22Rv1 (cell line): ENCODE measurements at regions not wholly inside any gene's neighbourhood (a gene's known extent, or its start where the extent isn't known, plus 50 kb on each side); places are given as distances from the start of the nearest gene placed in this dataset.

Experiments used
- H3K27ac ChIP-seq: fragments of 450-650 bp; 2 replicates; pipeline ENCODE4 v1.5.1; 2017
- ZFX ChIP-seq: fragments of 450-650 bp; IDR thresholded peaks from 2 replicates; pipeline ENCODE4 v1.6.1; 2017; ENCODE audit warnings: antibody characterized with exemption, borderline replicate concordance
- TF ChIP-seq, protein P1 (sequence below): fragments of 450-650 bp; IDR thresholded peaks from 2 replicates; pipeline ENCODE4 v1.5.1; 2017; ENCODE audit warnings: mild to moderate bottlenecking

DNA sequence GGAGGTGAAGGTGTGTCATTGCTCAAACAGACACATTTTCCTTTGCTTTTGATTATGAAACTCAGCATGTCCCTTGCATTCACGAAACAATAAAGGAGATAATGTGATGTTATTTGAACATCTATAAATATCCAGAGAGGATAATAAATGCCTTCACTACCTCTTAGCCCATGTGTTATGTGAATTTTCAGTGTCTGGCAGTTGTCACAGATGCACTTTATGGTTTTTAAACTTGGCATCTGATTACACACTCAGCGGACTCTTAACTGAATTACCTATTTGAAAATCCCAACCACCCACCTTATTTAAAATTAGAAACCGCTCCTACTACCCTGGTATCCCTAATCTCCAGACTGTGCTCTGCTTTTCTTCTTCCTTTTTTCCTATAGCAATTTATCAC is 254.2 kb downstream of the COG6 start:
- no peak for TF ChIP-seq ZFX
- TF ChIP-seq, protein P1, sequence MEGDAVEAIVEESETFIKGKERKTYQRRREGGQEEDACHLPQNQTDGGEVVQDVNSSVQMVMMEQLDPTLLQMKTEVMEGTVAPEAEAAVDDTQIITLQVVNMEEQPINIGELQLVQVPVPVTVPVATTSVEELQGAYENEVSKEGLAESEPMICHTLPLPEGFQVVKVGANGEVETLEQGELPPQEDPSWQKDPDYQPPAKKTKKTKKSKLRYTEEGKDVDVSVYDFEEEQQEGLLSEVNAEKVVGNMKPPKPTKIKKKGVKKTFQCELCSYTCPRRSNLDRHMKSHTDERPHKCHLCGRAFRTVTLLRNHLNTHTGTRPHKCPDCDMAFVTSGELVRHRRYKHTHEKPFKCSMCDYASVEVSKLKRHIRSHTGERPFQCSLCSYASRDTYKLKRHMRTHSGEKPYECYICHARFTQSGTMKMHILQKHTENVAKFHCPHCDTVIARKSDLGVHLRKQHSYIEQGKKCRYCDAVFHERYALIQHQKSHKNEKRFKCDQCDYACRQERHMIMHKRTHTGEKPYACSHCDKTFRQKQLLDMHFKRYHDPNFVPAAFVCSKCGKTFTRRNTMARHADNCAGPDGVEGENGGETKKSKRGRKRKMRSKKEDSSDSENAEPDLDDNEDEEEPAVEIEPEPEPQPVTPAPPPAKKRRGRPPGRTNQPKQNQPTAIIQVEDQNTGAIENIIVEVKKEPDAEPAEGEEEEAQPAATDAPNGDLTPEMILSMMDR: no peak
- H3K27ac ChIP-seq: no peak overlapping the region

DNA sequence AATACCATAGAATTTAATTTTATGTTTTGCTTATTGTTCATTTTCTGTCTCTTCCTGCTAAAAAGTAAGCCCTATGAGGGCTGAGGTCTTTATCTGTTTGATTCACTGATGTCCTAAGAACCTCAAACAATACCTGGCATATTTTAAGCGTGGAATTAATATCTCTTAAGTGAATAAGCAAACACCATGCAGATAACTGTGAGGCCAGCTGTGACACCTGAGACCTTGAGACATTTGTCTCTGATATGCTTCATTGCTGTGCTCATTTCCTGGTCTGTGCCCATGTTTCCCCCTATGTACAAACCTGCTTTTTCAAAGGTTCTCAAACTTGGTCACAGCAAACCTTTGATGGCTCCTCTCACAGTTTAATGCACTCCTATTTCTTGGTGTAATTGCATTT is 254.6 kb downstream of the COG6 start:
- TF ChIP-seq ZFX: no peak
- TF ChIP-seq, protein P1: no peak
- H3K27ac ChIP-seq: no peak overlapping the region

DNA sequence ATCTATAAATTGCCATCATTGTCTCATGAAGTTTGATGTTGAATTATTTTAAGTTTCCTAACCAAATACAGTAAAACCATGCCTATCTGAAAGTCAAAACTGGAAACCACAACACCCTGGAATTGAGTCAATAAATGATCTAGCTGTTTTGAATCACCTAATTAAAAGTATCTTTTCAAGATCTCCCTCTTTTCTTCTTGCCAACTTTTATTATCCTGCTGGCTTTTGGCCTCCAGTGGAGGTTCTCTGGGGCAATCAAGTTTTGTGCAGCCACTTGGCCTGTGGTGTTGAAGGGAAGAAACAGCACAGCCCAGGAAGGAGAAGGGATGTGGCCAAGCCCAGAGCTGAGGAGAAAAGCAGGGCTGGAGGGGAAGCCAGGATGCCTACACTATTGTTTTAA is 255.4 kb downstream of the COG6 start:
- no peak overlapping the region for H3K27ac ChIP-seq
- TF ChIP-seq, protein P1: no peak
- TF ChIP-seq ZFX: no peak

- TF ChIP-seq, protein P1: no peak
- no peak for TF ChIP-seq ZFX
- no peak overlapping the region for H3K27ac ChIP-seq
These were observed 257.9 kb downstream of the COG6 start for GRCh38 chr13:39913339-39913738.

GRCh38 chr13:39913928-39914327 is 258.5 kb downstream of the COG6 start:
- TF ChIP-seq, protein P1: no peak
- no peak for TF ChIP-seq ZFX
- H3K27ac ChIP-seq: no peak overlapping the region

DNA sequence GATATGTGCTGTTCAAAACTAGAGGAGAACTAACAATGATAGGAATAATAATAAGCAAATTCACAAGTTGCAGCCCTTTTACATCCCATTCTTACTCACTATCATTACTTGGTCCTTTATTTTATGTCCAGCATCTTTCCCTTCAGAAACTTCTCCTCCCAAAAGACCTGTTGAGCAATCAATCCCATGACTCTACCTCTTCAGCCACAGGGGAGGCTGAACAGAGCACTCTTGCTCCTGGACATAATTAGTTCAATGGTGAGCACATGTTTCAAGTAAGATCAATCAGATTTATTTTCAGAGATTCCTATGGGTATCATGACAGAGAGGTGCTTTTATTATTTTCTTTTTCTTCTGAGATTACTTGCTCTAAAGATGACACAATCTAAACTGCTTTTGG is 260.0 kb downstream of the COG6 start:
- TF ChIP-seq, protein P1: no peak
- TF ChIP-seq ZFX: no peak
- no peak overlapping the region for H3K27ac ChIP-seq

DNA sequence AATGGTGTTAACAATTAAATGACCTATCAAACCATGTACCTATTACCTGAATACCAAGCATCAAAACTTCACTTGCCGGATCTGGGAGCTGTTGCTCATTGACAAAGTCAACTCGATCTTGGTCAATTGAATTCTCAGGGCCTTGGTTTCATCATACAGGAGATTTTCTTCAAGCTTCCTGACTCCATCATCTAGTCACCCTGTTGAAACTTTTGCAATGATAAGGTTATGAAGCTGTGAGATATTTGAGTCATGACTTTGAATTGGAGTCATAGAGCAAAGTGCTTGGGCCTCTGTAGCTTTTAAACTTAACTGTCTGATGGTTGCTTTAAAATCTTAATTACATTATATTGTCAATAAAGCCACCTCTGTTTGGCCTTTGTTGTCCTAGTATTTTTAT is 260.9 kb downstream of the COG6 start:
- no peak overlapping the region for H3K27ac ChIP-seq
- TF ChIP-seq, protein P1: no peak
- no peak for TF ChIP-seq ZFX
